CD4-positive, alpha-beta T cell (primary cell): ENCODE measurements at regions not wholly inside any gene's neighbourhood (a gene's known extent, or its start where the extent isn't known, plus 50 kb on each side); places are given as distances from the start of the nearest gene placed in this dataset.

ENCODE experiments used
- ATAC-seq: fragments of 200-7000 bp; cut with Tn5 transposase; one replicate; pipeline ENCODE4 v1.10.0; 2022; ENCODE audit warnings: mild to moderate bottlenecking; ENCODE audit not compliant: poor library complexity
- CTCF ChIA-PET: fragments of 350-600 bp; sonication (Branson Sonifier 250); formaldehyde crosslinking; loops from one replicate; lab custom pipeline; 2021; ENCODE audit warnings: antibody characterized with exemption, inconsistent platforms; lab: Charles Lee
- POLR2A ChIA-PET: fragments of 350-600 bp; sonication (Branson Sonifier 250); formaldehyde crosslinking; loops from one replicate; lab custom pipeline; 2021; ENCODE audit warnings: antibody characterized with exemption, inconsistent platforms; lab: Charles Lee
- DNase-seq, 14 experiments: peaks; one replicate each; pipeline ENCODE4 v3.0.0-alpha.2; 2013 to 2020; ENCODE audit warnings: mixed read lengths in 2 of 14
- H3K27ac ChIP-seq, 2 donors: one replicate each; pipeline versions ENCODE4 v1.5.1 to v1.7.0; 2013; ENCODE audit warnings: low read length in 2 of 2, low read depth in 1 of 2, mild to moderate bottlenecking in 1 of 2
- H3K27me3 ChIP-seq, 2 experiments: 1 replicate in 1 of 2; 2 replicates in 1 of 2; pipeline versions ENCODE4 v1.6.1 to v1.7.0; 2013; ENCODE audit warnings: low read length in 2 of 2, control low read depth in 1 of 2, mild to moderate bottlenecking in 1 of 2, moderate library complexity in 1 of 2; ENCODE audit not compliant: insufficient read depth in 2 of 2, control insufficient read depth in 1 of 2
- H3K36me3 ChIP-seq: one replicate; pipeline ENCODE4 v1.6.1; 2013; ENCODE audit warnings: low read length, control low read depth; ENCODE audit not compliant: insufficient read depth
- H3K4me1 ChIP-seq: one replicate; pipeline ENCODE4 v1.6.1; 2013; ENCODE audit warnings: low read length, control low read depth; ENCODE audit not compliant: insufficient read depth
- H3K4me3 ChIP-seq: one replicate; pipeline ENCODE4 v1.5.1; 2013; ENCODE audit warnings: mild to moderate bottlenecking, low read length, moderate library complexity
- H3K9me3 ChIP-seq, 2 experiments: 1 replicate in 1 of 2; 2 replicates in 1 of 2; pipeline versions ENCODE4 v1.6.1 to v1.7.0; 2013; ENCODE audit warnings: low read length in 2 of 2, mild to moderate bottlenecking in 2 of 2, control low read depth in 1 of 2, moderate library complexity in 1 of 2; ENCODE audit not compliant: control insufficient read depth in 1 of 2, insufficient read depth in 1 of 2
- H3K27ac Mint-ChIP-seq: one replicate; pipeline ENCODE4 v1.8.0; 2020; ENCODE audit warnings: mixed read lengths
- H3K27me3 Mint-ChIP-seq: one replicate; pipeline ENCODE4 v1.8.0; 2021; ENCODE audit warnings: mixed read lengths
- H3K36me3 Mint-ChIP-seq: one replicate; pipeline ENCODE4 v1.8.0; 2021; ENCODE audit warnings: low read depth, mixed read lengths
- H3K4me1 Mint-ChIP-seq: one replicate; pipeline ENCODE4 v1.8.0; 2021; ENCODE audit warnings: low read depth, mixed read lengths
- H3K4me3 Mint-ChIP-seq: one replicate; pipeline ENCODE4 v1.8.0; 2020; ENCODE audit warnings: mild to moderate bottlenecking, mixed read lengths
- H3K9me3 Mint-ChIP-seq: one replicate; pipeline ENCODE4 v1.8.0; 2020; ENCODE audit warnings: mixed read lengths
- CTCF ChIP-seq: fragments of 200-600 bp; IDR thresholded peaks from one replicate; pipeline ENCODE4 v1.8.0; 2022; ENCODE audit warnings: antibody characterized with exemption, mild to moderate bottlenecking
- intact Hi-C, 2 experiments: fragments of 100-400 bp; cut with DNase I in 1 of 2; cut with micrococcal nuclease in 1 of 2; formaldehyde crosslinking; loops; one replicate each; pipeline versions ENCODE4 v1.15.1 to v1.9.0; 2023 to 2025; cut with DNase I, micrococcal nuclease

GRCh38 chr3:56999547-56999946 lies 60.9 kb upstream of the SPATA12 start:
- no peak overlapping the region for H3K4me3 ChIP-seq
- Mint-ChIP-seq H3K9me3 (no peaks in the 10 kb centered on the region), H3K4me3 (no peak overlapping the region), H3K4me1 (no peaks in the 10 kb centered on the region), H3K36me3 (no peaks in the 10 kb centered on the region), H3K27me3 (peaks cover 4% of the 10 kb centered on the region), H3K27ac (no peak overlapping the region)
- ChIA-PET POLR2A (no interaction called here), CTCF (no interaction called here)
- DNase-seq (no peak), ATAC-seq (no peak)
- intact Hi-C loops: no loop called here
- no peaks in the 10 kb centered on the region for H3K27me3 ChIP-seq
- H3K27ac ChIP-seq: no peak overlapping the region
- TF ChIP-seq CTCF: no peak
- no peaks in the 10 kb centered on the region for H3K36me3 ChIP-seq
- H3K9me3 ChIP-seq: no peaks in the 10 kb centered on the region
- H3K4me1 ChIP-seq: no peaks in the 10 kb centered on the region

- CTCF ChIA-PET: no interaction called here
- no peak overlapping the region for H3K27ac Mint-ChIP-seq
- Histone ChIP-seq H3K4me1 (no peaks in the 10 kb centered on the region), H3K27ac (no peak overlapping the region), H3K9me3 (no peaks in the 10 kb centered on the region), H3K4me3 (no peak overlapping the region), H3K36me3 (no peaks in the 10 kb centered on the region), H3K27me3 (no peaks in the 10 kb centered on the region)
- POLR2A ChIA-PET: no interaction called here
- intact Hi-C loops: no loop called here
- H3K36me3 Mint-ChIP-seq: no peaks in the 10 kb centered on the region
- ATAC-seq (no peak), DNase-seq (no peak)
- H3K9me3 Mint-ChIP-seq: no peaks in the 10 kb centered on the region
- no peak overlapping the region for H3K4me3 Mint-ChIP-seq
- TF ChIP-seq CTCF: no peak
- H3K4me1 Mint-ChIP-seq: no peaks in the 10 kb centered on the region
- H3K27me3 Mint-ChIP-seq: no peaks in the 10 kb centered on the region
These were observed 62.4 kb upstream of the SPATA12 start for GRCh38 chr3:56998076-56998529.

GRCh38 chr3:56997675-56998074 lies 62.8 kb upstream of the SPATA12 start:
- Mint-ChIP-seq H3K36me3 (no peaks in the 10 kb centered on the region), H3K9me3 (no peaks in the 10 kb centered on the region), H3K27me3 (no peaks in the 10 kb centered on the region), H3K4me1 (no peaks in the 10 kb centered on the region), H3K27ac (no peak overlapping the region), H3K4me3 (no peak overlapping the region)
- CTCF ChIA-PET: no interaction called here
- no peak for DNase-seq
- no peak for ATAC-seq
- no peaks in the 10 kb centered on the region for H3K27me3 ChIP-seq
- no peaks in the 10 kb centered on the region for H3K36me3 ChIP-seq
- no peaks in the 10 kb centered on the region for H3K4me1 ChIP-seq
- H3K9me3 ChIP-seq: no peaks in the 10 kb centered on the region
- intact Hi-C loops: no loop called here
- POLR2A ChIA-PET: no interaction called here
- TF ChIP-seq CTCF: no peak
- no peak overlapping the region for H3K27ac ChIP-seq
- no peak overlapping the region for H3K4me3 ChIP-seq
